Adrenal gland (tissue), 5 donors: ENCODE measurements at regions not wholly inside any gene's neighbourhood (a gene's known extent, or its start where the extent isn't known, plus 50 kb on each side); places are given as distances from the start of the nearest gene placed in this dataset.

Experiments
- POLR2A ChIP-seq, 2 donors: fragments of 450-650 bp; IDR thresholded peaks; one replicate each; pipeline ENCODE4 v1.6.1; 2017; ENCODE audit warnings: antibody characterized with exemption in 2 of 2, mild to moderate bottlenecking in 2 of 2, moderate library complexity in 1 of 2
- TF ChIP-seq, protein P1 (sequence below), 6 experiments: fragments of 450-650 bp in 4 of 6; fragments of 200-600 bp in 2 of 6; sonication (generic) in 1 of 6; IDR thresholded peaks; 1 replicate in 5 of 6; 2 replicates in 1 of 6; pipeline versions ENCODE4 v1.5.1 to v1.8.0; 2016 to 2021; ENCODE audit warnings: antibody characterized with exemption in 6 of 6, mild to moderate bottlenecking in 2 of 6, moderate library complexity in 1 of 6
- donor health status: DM: no; HTN: no; CAD: no.

DNA sequence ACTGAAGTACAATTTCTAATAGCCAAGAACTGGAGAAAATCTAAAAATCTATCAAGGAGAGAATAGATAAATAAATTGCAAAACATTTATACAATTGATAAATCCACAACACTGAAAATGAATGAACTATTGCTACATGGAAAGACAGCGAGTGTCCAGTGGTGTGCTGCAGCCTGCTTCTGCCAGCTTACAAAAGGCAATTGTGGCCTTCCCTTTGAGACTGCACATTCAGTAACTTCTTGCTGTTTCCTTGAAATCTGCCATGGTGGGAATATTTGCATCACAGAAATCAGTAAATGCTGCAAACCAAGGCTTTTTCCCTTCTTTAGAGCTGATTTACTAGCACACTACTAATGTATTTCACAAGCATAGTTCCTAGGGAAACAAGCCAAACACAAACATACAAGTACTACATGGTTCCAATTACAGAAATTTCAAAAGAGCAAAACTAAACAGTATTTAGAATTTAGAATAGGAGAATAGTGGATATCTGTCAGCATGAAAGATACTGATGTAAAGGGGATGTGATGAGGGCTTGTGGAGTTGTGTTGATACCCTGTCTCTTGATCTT lies 76.9 kb upstream of the TRIM77 start:
- TF ChIP-seq, protein P1, sequence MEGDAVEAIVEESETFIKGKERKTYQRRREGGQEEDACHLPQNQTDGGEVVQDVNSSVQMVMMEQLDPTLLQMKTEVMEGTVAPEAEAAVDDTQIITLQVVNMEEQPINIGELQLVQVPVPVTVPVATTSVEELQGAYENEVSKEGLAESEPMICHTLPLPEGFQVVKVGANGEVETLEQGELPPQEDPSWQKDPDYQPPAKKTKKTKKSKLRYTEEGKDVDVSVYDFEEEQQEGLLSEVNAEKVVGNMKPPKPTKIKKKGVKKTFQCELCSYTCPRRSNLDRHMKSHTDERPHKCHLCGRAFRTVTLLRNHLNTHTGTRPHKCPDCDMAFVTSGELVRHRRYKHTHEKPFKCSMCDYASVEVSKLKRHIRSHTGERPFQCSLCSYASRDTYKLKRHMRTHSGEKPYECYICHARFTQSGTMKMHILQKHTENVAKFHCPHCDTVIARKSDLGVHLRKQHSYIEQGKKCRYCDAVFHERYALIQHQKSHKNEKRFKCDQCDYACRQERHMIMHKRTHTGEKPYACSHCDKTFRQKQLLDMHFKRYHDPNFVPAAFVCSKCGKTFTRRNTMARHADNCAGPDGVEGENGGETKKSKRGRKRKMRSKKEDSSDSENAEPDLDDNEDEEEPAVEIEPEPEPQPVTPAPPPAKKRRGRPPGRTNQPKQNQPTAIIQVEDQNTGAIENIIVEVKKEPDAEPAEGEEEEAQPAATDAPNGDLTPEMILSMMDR (IDR thresholded peaks at IDR 0.05), result no peak
- no peak for TF ChIP-seq POLR2A (IDR thresholded peaks at IDR 0.05)
